ENCODE measurements at regions not wholly inside any gene's neighbourhood (a gene's known extent, or its start where the extent isn't known, plus 50 kb on each side); places are given as distances from the start of the nearest gene placed in this dataset.
A peak's percentile ranks its signal among the peaks of the same experiment; 100 is the strongest.

DNA sequence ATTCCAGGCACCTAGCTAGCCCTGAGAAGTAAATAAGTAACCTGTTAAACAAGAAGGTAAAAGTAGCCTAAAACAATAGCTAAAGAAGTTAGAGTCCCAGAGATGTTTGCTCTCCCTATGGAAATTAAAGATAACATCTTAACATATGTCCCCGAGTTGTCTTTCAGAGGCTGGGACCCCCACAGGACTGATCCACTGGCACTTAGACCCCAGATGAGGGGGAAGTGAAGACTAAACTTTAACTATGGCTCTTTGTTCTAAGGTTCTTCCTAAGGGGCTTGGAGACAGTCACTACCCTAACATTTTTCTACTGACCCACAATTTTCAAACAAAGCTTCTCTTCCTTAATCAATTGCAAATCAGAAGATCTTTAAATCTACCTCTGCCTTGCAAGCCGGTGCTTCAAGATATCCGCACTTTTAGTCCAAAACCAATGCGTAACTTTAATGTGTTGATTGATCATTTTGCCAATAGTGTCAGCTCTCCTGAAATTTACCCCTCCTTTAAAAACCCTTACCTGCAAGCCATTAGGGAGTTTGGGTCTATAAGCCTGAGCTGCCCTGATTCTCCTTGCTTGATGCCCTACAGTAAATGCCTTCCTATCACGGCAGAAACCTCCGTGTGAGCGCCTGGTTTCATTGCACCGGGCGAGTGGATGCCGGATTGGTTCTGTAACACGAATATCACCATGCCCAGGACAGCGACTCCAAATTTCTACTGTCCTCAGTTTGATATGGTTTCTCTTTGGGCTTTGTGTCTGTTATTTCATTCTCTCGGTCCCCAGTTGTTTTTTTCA, 404.4 kb downstream of the SIPA1L2 start:
- DNase-seq: no peak

DNA sequence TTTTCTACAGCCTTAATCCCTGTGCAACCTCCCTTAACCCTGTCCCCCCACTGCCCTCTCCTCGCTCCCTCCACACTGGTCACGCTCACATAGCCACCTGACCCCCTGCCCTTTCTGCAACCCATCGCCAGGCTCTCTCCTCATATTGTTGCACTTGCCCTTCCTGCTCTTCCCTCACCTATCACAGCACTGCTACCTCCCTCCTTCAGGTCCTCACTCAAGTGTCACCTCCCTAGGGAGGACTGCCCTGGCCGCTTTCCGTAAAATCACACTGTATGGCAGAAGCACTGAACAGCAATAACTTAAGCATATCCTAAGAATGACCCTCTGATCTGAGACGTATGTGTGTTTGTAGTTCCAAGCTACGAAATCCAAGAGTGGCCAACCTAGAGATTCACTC, 406.0 kb downstream of the SIPA1L2 start:
- no peak for DNase-seq

DNA sequence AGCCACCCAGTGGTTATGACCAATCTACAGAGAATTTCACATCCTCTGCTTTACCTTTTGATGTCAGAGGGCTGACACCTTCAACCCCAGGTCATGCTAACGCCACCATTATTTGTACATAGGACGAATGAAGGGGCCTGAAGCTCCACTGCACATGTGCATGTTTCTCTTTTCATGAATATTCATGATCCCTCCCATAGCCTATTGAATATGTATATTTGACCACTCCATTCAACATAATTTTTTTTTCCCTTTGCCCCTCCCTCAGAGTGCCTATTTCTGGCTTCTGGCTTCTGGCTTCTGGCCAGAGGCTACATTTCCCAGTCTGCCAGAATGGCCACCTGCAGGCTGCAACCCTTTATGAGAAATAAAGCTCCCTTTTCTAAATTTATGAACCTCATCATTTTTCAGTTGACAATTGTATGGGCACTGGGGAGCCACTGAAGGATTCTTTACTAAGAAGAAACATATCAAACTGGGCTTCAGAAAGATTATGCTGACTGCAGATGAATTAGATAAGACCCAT, 406.7 kb downstream of the SIPA1L2 start:
- DNase-seq: no peak

DNA sequence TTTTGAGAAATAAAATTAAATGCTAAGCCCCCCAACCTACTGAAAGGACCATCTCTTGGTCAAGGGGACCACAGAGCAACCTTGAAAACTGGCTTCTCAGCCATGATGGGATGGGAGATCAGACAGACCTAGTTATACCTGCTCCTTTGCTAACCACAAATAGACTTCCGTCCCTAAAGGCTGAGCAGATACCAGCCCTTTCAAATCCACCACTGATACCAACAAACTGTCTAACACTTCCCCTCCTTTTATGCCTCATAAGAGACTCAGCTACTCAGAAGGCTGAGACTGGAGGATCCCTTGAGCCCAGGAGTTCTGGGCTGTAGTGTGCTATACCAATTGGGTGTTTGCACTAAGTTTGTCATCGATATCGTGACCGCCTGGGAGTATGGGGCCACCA, 407.3 kb downstream of the SIPA1L2 start:
- DNase-seq: no peak

DNA sequence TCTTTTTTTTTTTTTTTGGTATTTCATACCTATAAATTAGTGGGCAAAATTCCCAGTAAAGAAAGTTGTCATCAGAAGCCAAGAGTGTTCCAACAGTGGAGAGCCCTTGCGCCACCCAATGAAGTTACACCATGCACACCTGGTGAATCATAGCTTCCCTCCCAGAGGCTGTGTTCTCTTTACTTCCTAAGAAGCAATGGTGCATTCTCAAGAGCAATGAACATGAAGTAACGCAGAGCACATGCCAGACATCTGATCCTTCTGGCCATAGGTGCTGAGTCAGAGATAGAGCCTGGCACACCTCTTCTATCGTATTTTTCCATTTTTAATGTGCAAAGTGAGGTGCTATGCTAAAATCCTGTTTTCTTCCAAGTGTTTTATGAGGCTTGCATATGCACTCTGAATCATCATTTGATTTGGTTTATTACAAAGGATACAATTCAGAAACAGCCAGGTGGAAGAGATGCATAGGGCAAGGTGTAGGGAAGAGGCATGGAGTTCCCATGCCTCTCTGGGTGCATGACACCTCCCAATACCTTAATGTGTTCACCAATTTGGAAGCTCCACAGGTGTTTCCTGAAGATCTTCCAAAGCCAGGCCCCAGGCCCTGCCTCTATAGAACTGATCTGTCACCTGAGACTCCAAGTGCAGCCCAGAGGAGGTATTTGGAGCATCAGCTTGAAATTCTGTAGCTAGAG, 408.0 kb downstream of the SIPA1L2 start:
- DNase-seq: peak; percentile 84

DNA sequence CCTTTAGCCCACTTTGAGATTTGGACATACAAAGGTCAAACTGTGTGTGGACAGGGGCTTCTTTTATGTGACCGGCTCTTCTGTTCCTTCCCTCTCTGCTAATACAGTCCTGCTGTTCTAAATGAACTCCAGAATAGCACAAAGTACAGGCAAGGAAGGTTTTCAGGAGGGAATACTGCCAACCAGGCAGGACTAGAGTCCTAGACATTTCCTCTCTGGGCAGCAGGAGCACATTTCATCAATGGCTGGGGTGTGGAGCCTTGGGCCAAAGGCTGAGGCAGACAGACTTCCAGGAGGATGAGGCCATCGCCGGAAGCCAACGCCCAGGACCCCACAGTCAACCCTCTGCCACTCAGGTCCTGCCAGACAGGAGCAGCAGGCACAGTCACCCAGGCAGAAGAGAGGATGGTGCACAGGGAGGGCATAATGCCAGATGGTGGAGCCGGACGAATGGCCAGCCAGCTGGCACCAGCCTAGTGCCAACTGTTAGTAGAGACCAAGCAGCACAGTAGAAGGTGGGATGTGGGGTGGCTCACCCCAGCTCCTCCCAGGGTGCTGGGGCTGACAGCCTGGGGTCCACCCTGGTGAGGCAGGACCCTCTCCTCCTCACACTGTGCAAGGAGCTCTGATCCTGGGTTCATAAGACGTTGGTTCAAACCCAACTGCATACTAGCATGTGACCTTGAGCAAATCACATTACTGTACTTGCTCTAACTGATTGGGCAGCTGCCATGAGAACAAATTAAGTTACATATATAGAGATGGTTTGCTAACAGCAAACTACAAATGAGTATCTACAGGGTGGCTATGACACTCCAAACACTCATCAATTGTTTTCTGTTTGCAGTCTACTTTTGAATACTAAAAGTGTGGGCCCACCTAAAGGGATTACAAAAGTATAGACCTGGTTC, 410.7 kb downstream of the SIPA1L2 start:
- no peak for DNase-seq

DNA sequence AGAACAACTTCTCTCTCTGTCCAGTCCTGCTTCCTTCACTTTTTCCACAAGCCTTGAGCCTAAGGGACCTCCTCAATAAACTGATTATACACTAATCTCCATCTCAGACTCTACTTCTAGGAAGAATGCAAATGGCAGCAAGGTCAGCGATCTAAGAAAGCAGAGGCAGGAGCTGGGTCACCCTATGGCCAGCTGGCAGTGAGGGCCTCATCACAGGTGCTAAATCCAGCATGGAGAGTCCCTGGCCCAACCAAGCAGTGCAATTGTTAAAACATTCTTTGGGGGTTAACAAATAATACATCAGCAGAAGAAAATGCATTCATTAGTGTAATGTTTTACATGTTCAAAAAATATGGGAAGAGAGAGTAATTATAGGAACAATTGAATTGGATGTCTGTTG, 416.0 kb downstream of the SIPA1L2 start:
- DNase-seq: no peak

DNA sequence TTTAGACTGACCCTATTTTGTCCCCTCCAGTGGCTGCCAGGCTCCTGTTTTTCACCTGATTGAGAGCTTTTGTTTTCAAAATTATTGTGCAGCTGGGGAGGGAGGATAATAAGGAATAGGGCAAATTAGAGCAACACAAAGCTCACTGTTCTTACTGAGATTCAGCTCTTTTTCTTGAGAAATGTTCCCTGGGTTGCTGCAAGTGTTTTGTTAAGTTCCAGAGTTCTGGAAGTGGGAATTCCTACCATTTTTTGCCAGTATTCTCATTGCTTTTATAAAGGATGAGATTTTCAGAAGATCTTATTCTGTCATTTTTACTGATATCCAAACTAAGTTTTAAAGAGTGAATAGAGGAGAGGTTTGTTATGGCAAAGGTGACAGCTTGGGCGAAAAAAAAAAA, 417.7 kb downstream of the SIPA1L2 start:
- no peak for DNase-seq

DNA sequence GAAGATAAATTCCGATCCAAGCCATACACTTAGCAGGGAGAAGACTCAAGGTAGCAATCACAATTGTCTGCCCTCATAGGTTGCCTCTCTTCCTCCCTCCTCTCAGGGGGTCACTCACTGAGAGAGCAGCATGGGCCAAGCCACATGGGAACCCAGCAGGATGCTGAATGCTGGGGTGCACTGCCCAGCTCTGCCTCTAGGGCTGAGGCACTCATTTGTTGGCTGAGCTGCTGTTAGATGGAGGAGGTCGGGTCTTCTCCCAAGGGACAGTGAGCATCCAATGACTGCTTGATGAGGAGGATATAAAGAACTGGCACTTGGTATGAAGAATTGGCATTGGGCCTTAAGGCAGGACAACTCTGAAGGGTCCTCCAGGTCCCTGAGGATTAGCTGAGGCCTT, 418.8 kb downstream of the SIPA1L2 start:
- no peak for DNase-seq

DNA sequence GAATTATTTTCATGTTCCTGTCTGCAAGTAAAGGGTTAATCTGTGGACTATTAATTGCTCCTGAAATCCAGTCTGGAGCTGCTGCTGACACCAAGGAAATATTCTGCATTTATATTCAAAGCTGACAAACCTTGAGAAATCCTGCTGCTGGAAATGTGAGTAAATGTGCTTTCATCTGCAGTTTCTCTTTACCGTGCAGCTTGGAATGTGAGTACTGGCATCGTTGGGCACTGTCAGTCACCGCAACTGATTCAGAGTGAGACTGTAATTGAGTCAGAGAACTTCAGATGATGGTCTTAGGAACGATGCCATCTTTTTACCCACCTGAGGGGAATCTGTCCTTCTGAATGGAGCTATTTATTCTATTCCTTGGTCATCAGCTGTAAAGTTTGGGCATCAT, 420.6 kb downstream of the SIPA1L2 start:
- no peak for DNase-seq

DNA sequence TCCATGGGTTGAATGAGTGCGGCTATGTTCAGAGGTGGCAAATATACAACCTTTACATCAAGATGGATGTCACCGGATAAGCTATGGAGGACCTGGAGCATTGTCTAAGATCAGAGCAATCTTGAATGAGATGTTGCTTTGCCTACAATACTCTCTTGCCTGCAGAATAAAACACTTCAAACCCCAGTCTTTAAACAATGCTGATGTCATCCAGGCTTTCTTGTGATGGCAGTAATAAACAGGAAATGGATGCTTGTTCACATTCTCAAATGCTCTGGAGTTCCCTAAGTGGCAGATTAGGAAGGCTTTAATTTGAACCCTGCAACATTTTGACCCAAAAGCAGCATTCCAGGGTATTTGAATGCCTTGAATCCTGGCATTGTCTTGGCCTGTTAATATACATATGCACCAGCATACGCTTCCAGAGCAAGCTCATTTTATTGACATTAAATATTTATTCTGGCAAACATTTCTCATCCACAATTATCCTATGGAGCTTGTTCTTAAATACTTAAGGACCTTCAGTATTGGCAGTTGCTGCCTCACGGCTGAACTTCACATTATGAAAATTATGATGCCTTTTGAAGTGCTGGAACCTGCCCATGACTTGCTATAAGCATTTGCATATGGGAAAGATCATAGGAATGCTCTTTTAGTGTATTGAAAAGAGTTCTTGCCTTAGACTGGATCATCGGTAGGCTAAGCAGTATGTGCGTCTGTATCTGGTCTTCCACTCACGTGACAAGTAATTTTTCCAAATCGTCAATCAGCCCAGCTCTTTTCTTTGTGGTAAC, 422.7 kb downstream of the SIPA1L2 start:
- DNase-seq: no peak

DNA sequence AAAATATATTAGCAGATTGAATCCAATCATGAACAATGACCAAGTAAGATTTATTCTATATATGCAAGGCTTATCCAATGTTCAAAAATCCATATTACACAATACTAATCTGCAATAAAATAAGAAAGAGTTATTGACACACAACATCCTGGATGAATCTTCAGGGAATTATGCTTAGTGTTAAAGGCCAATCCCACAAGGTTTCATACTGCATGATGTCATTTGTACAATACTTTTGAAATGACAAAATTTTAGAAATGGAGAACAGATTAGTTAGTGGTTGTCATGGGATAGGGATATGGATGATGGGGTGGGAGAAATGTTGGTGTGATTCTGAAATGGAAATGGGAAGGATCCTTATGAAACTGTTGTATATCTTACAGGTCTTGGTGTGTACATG, 425.7 kb downstream of the SIPA1L2 start:
- no peak for DNase-seq

DNA sequence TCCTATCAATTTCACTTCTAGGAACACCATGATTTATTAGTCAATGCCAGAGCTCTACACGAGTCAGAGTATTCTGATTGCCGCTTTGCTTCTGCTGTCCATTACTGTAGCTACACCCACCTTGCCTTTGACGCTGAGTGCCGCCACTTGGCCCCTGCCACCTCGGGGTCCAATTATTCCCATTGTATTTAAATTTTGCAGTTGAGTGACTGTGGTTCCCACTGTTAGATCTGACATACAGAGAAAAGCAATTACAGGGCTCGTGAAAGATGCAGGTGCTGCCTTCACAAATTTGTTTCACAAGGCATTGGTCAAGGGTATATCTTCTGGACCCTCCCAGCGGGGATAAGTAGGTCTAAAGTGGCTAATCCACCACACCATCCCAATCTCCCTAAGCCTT, 428.9 kb downstream of the SIPA1L2 start:
- no peak for DNase-seq

DNA sequence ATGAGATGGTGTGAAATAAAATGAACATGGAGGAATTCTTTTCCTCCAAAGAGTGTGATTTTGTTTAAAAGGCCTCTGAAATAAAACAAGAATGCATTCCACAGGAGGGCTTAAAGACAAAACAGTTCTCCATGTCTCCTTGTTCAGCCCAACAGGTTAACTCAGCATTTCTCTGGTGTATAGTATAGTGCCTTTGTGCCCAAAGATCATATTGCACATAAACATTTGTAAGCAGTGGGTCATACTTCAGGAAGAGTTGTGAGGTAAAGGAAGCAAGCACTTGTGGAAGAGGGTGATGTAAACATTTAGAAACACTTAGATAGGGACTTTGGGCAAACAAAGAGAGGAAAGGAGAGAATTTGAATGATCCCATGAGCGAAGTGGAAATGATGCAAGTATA, 433.9 kb downstream of the SIPA1L2 start:
- no peak for DNase-seq

DNA sequence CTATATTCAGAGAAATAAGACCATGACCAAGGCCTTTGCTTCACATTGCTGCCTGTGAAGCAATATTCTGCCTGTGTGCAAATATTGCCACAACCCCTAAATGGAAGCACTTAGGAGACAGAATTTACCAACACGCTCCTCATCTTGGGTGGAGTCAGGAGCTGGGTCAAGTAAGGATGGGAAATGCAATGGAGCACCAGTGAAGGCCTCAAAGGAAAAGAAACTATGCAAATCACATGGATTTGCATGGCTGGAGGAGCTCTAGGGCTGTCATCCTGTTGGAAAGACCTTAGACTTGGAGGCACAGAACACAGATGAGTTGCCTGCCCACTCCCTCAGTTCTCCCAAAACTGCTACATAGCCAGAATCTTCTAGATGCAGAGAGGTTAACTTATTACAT, 435.5 kb downstream of the SIPA1L2 start:
- DNase-seq: no peak

DNA sequence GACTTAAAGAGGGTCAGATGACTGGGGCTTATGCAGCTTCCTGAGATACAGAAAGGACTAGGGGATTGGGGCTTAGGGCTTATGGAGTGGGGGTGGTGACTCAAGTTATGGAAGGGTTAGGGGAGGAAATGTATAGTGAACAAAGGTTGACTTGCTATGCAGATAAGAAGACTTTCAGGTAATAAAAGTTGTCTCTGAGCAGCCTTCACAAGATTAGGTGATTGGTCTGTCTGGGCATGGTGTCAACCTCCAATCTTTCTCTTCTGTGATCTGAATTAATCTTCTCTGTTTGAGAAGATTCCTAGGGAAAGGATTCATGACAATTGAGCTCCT, 436.5 kb downstream of the SIPA1L2 start:
- DNase-seq: no peak

DNA sequence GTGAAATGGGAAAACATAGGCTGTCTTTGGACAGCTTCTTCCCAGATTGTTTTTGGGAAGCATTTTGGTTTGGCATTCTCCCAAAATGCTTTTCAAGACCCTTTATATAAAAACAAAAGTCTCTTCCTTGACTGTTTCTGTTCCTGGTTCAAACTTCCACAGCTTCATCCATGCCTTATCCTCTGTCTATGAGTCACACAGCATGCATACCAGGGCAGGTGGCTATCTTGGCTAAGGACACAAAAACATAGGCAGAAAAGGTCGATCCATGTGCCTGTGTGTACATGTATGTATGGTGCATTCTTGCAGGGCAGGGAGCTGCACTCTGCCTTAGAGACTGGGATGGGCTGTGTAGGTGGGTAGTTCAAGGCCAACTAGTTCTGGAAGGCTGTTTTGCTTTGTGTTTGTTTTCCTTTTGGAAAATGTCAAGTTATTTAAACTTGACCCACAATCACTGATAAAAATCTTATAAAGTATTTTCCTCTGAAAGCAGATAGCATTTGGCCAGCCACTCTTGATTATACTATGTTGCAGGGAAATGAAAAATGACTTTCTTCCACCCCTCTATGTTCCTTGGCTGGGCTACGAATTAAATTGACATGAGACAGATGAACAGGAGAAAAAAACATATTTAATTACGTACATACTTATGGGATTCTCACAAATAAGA, 437.0 kb downstream of the SIPA1L2 start:
- peak; percentile 3 for DNase-seq

DNA sequence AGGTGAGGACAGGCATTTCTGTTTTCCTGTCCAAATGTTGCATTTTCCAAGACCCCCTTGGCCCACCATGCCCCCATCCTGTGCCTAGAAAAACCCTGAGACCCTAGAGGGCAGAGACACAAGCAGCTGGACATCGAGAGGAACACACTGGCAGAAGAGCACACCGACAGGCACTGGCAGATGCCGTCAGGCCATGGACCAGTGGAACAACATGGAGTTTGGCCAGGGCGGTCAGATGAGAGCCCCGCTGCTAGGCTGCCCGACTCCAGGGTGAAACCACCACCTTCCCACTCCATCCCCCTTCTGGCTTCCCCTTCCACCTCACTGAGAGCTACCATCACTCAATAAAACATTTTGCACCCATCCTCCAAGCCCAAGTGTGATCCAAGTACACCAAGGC, 438.4 kb downstream of the SIPA1L2 start:
- no peak for DNase-seq

DNA sequence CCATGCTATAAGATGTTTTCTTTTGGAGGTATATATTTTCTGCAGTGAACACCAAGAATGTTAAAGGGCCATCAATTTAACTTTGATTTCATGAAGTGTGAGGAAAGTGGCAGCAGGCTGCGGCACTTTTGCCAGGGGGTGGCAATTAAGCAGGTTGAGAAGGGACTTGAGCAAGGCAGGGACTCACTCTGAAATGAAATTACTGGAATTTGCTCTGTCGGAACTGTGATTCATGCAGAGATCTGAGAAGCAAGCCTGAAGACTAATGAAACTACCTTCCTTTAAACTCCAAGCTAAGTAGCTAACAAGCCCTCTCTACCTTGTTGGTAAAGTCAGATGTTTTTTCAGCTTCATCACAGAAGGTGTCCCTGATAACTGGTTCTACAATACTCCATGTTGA, 441.6 kb downstream of the SIPA1L2 start:
- DNase-seq: no peak

DNA sequence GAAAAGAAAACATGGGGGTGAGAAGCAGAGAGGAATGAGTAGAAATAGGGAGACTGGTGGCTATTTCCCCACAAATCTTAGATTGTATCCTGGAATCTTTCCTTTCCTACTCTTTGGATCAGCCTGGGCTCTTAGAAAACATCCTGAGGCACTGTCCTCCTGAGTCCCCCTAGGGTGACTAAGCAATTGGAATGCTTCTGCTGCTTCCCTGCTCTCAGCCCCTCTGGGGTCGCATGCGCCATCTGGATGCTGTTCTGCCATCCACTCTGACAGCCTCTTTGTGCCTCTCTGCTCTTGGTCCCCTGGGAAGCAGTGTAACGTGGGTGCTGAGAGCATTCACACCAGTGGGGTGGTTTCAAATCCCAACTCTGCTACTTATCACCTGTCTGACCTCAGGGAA, 443.0 kb downstream of the SIPA1L2 start:
- DNase-seq: no peak

DNA sequence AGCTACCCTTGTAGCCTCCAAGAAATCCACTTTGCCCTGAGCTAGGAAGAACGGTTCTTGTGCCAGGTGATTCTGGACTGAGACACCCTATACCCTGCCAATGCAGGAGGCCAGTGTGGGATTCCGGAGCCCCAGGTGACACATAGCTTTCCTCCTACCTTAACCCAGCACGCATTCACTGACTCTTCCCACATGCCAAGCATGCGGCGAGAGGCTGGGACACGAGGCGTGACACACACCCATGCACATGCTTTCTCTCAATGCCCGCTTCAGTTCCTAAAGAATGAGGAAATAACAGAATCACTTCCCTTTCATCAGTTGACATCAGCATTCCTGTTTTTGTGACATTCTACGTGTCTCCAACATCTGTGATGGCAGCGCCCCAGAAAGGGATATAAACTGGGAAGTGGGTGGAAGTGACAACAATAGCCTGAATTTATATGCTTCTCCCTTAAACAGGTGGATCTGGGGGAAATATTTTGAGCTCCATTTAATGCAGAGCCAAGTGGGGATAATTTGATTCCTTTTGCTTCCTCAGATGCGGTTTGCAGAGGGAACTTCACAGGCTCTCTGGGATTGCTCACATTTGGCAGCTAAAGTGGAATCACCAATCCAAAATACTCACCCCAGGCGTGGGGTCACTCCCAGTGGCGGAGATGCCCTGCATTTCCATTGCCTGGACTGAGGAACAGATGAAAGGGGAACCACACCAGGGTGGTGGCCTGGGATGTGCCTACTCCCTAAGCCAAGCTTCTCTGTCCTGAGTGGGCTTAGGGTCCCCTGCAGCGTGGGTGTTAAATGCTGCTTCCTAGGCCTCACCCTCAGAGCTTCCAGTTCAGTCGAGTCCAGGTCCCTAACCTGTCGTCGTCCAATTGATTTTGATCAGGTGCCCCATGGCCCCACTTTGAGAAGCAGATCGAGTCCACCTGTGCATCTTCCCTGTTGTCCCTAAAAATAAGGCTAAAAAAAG, 445.1 kb downstream of the SIPA1L2 start:
- no peak for DNase-seq

Measured in NCI-H226 (cell line).